GM19240 (cell line): ENCODE measurements at regions not wholly inside any gene's neighbourhood (a gene's known extent, or its start where the extent isn't known, plus 50 kb on each side); places are given as distances from the start of the nearest gene placed in this dataset.

Experiments used
- DNase-seq: peaks from one replicate; pipeline ENCODE4 v3.0.0; 2011; ENCODE audit warnings: low spot score; ENCODE audit not compliant: insufficient read length

GRCh38 chr9:36763778-36764177 is 191.1 kb downstream of the MELK start:
- no peak for DNase-seq

GRCh38 chr9:36764364-36765076 is 191.8 kb downstream of the MELK start:
- DNase-seq = no peak

- DNase-seq = no peak
Observed at GRCh38 chr9:36765077-36765390, 192.3 kb downstream of the MELK start.

GRCh38 chr9:36765468-36766341 is 193.0 kb downstream of the MELK start:
- peak; percentile 95 for DNase-seq

- no peak for DNase-seq
Observed at GRCh38 chr9:36768677-36769076, 196.0 kb downstream of the MELK start.

- no peak for DNase-seq
Observed at GRCh38 chr9:36770025-36770424, 197.3 kb downstream of the MELK start.

- DNase-seq = no peak
Observed at GRCh38 chr9:36772449-36773403, 200.0 kb downstream of the MELK start.

- no peak for DNase-seq
Observed at GRCh38 chr9:36778682-36779081, 206.0 kb downstream of the MELK start.

GRCh38 chr9:36779582-36779981 is 206.9 kb downstream of the MELK start:
- no peak for DNase-seq

GRCh38 chr9:36780186-36780585 is 207.5 kb downstream of the MELK start:
- no peak for DNase-seq

- DNase-seq = no peak
Observed at GRCh38 chr9:36781533-36781932, 208.8 kb downstream of the MELK start.
